ENCODE measurements at regions not wholly inside any gene's neighbourhood (a gene's known extent, or its start where the extent isn't known, plus 50 kb on each side); places are given as distances from the start of the nearest gene placed in this dataset.

DNA sequence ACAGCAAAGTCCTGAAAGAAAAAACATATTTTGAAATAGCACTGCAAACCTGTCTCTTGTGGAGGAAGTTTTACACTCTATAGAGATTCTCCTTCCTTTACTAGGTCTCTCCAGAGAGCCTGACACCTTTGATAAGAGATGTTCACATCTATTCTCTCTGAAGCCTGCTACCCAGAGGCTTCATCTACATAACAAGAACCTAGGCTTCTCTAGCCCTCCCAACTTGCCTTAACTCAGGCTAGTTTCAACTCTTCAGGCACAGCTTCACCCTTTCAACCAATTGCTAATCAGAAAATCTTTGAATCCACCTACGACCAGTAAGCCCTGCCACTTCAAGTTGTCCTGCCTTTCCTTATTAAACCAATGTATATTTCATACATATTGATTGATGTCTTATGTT is 60.6 kb downstream of the IFNG start:
- H2AFZ ChIP-seq (ENCODE audit: control insufficient read depth, low read depth, low read length) = no peak overlapping the region
- BruUV-seq (replicated peaks) = no TSS peak
- ATAC-seq (no peak), FAIRE-seq (no peak), DNase-seq (ENCODE audit: low read depth, low spot score) (no peak)
- no peaks in the 10 kb centered on the region for H3K79me2 ChIP-seq (ENCODE audit: control insufficient read depth, insufficient read depth, low read length)
- RAD21 ChIA-PET (ENCODE audit: unreplicated experiment) = no interaction called here
- no peaks in the 10 kb centered on the region for H3K4me1 ChIP-seq (ENCODE audit: control insufficient read depth, insufficient read depth, low read length)
- 0% methylated on average over 1 of the region's 1 CpG for WGBS (ENCODE audit: insufficient coverage, insufficient replicate concordance, low lambda C conversion rate, missing lambda C conversion rate)
- intact Hi-C loops (cut with micrococcal nuclease; ENCODE audit: unreplicated experiment) (no loop called here), in situ Hi-C loops (cut with MboI) (no loop called here)
- H3K27ac ChIP-seq (ENCODE audit: control insufficient read depth, insufficient read depth) = no peak overlapping the region
- POLR2A ChIA-PET = no interaction called here
- TF ChIP-seq ESRRA (IDR thresholded peaks at IDR 0.05; ENCODE audit: low read length) = no peak
- no peak for TF ChIP-seq POLR2AphosphoS5 (IDR thresholded peaks at IDR 0.05; ENCODE audit: low read length)
- TF ChIP-seq IKZF2 (IDR thresholded peaks at IDR 0.05) = no peak
- no peak for TF ChIP-seq HCFC1 (IDR thresholded peaks at IDR 0.05; ENCODE audit: low read length)
- TF ChIP-seq, protein P1, sequence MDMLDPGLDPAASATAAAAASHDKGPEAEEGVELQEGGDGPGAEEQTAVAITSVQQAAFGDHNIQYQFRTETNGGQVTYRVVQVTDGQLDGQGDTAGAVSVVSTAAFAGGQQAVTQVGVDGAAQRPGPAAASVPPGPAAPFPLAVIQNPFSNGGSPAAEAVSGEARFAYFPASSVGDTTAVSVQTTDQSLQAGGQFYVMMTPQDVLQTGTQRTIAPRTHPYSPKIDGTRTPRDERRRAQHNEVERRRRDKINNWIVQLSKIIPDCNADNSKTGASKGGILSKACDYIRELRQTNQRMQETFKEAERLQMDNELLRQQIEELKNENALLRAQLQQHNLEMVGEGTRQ (IDR thresholded peaks at IDR 0.05; ENCODE audit: borderline replicate concordance, low read depth, low read length) = no peak
- TF ChIP-seq TCF7 (IDR thresholded peaks at IDR 0.05; ENCODE audit: borderline replicate concordance) = no peak
- TF ChIP-seq BHLHE40 (IDR thresholded peaks at IDR 0.05; ENCODE audit: borderline replicate concordance in 1 of 2, low read depth in 2 of 2, low read length in 1 of 2) = no peak
- no peak for TF ChIP-seq EZH2 (IDR thresholded peaks at IDR 0.05; ENCODE audit: borderline replicate concordance, control insufficient read depth, low read depth, low read length)
- TF ChIP-seq ZNF622 (IDR thresholded peaks at IDR 0.05) = no peak
- no peak for TF ChIP-seq CHD2 (IDR thresholded peaks at IDR 0.05; ENCODE audit: borderline replicate concordance, low read depth, low read length)
- TF ChIP-seq, protein P2, sequence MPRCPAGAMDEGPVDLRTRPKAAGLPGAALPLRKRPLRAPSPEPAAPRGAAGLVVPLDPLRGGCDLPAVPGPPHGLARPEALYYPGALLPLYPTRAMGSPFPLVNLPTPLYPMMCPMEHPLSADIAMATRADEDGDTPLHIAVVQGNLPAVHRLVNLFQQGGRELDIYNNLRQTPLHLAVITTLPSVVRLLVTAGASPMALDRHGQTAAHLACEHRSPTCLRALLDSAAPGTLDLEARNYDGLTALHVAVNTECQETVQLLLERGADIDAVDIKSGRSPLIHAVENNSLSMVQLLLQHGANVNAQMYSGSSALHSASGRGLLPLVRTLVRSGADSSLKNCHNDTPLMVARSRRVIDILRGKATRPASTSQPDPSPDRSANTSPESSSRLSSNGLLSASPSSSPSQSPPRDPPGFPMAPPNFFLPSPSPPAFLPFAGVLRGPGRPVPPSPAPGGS (IDR thresholded peaks at IDR 0.05; ENCODE audit: borderline replicate concordance, insufficient read depth, low read depth, low read length, poor library complexity, severe bottlenecking) = no peak
- TF ChIP-seq SIN3A (IDR thresholded peaks at IDR 0.05; ENCODE audit: low read depth, low read length) = no peak
- TF ChIP-seq PML (IDR thresholded peaks at IDR 0.05; ENCODE audit: low read length) = no peak
- no peak for TF ChIP-seq ZBED1 (IDR thresholded peaks at IDR 0.05; ENCODE audit: borderline replicate concordance)
- TF ChIP-seq STAT1 (conservative IDR thresholded peaks at IDR 0.05) = no peak
- no peak for TF ChIP-seq FOXM1 (IDR thresholded peaks at IDR 0.05; ENCODE audit: low read depth, low read length)
- SMC1A ChIA-PET (ENCODE audit: uncharacterized antibody, unreplicated experiment) = no interaction called here
- CTCF ChIA-PET = no interaction called here
- H3K27me3 ChIP-seq (replicated peaks in 1 of 2; ENCODE audit: control insufficient read depth in 2 of 2, insufficient read depth in 2 of 2, low read length in 1 of 2) = no peaks in the 10 kb centered on the region; a peak in 2 of 4 replicates
- H3K9ac ChIP-seq (ENCODE audit: control insufficient read depth, insufficient read depth, low read length) = no peak overlapping the region
- H3K36me3 ChIP-seq (ENCODE audit: control insufficient read depth in 2 of 2, insufficient read depth in 2 of 2, low read length in 1 of 2) = no peaks in the 10 kb centered on the region
- H3K9me3 ChIP-seq (replicated peaks; ENCODE audit: control insufficient read depth, insufficient read depth, low read length) = no peaks in the 10 kb centered on the region
- no peaks in the 10 kb centered on the region for H4K20me1 ChIP-seq (ENCODE audit: control insufficient read depth, insufficient read depth)
- H3K4me2 ChIP-seq (ENCODE audit: control insufficient read depth, insufficient read depth) = no peak overlapping the region
- no peak overlapping the region for H3K4me3 ChIP-seq
